ENCODE measurements at regions not wholly inside any gene's neighbourhood (a gene's known extent, or its start where the extent isn't known, plus 50 kb on each side); places are given as distances from the start of the nearest gene placed in this dataset.

- no peak for TF ChIP-seq CTCF (IDR thresholded peaks at IDR 0.05; ENCODE audit: low read depth, low read length)
- H3K27me3 ChIP-seq = no peaks in the 10 kb centered on the region
- DNase-seq = no peak
Observed at GRCh38 chr7:112864380-112864779, 74.2 kb upstream of the TMEM168 start.

GRCh38 chr7:112858838-112859237 is 68.6 kb upstream of the TMEM168 start:
- Histone ChIP-seq H3K27me3 (no peaks in the 10 kb centered on the region), H3K4me3 (ENCODE audit: low read depth, low read length) (no peak overlapping the region), H3K4me1 (no peaks in the 10 kb centered on the region), H3K9me3 (no peaks in the 10 kb centered on the region), H3K36me3 (no peaks in the 10 kb centered on the region)
- TF ChIP-seq CTCF (IDR thresholded peaks at IDR 0.05; ENCODE audit: low read depth, low read length) = no peak
- no peak for DNase-seq

More at GRCh38 chr7:112864380-112864779, 74.2 kb upstream of the TMEM168 start:
- Histone ChIP-seq H3K4me1 (no peaks in the 10 kb centered on the region), H3K9me3 (no peaks in the 10 kb centered on the region), H3K4me3 (ENCODE audit: low read depth, low read length) (no peak overlapping the region), H3K36me3 (no peaks in the 10 kb centered on the region)

GRCh38 chr7:112855227-112855626 is 65.0 kb upstream of the TMEM168 start:
- no peaks in the 10 kb centered on the region for H3K36me3 ChIP-seq
- H3K9me3 ChIP-seq = no peaks in the 10 kb centered on the region
- no peaks in the 10 kb centered on the region for H3K27me3 ChIP-seq
- no peak for DNase-seq
- no peaks in the 10 kb centered on the region for H3K4me1 ChIP-seq
- TF ChIP-seq CTCF (IDR thresholded peaks at IDR 0.05; ENCODE audit: low read depth, low read length) = no peak
- H3K4me3 ChIP-seq (ENCODE audit: low read depth, low read length) = no peak overlapping the region

- no peaks in the 10 kb centered on the region for H3K9me3 ChIP-seq
- no peaks in the 10 kb centered on the region for H3K27me3 ChIP-seq
- no peaks in the 10 kb centered on the region for H3K4me1 ChIP-seq
- H3K36me3 ChIP-seq = no peaks in the 10 kb centered on the region
- no peak for DNase-seq
- H3K4me3 ChIP-seq (ENCODE audit: low read depth, low read length) = no peak overlapping the region
- no peak for TF ChIP-seq CTCF (IDR thresholded peaks at IDR 0.05; ENCODE audit: low read depth, low read length)
Observed at GRCh38 chr7:112854169-112854568, 64.0 kb upstream of the TMEM168 start.

GRCh38 chr7:112853422-112853821 is 63.2 kb upstream of the TMEM168 start:
- Histone ChIP-seq H3K27me3 (no peaks in the 10 kb centered on the region), H3K9me3 (no peaks in the 10 kb centered on the region), H3K36me3 (no peaks in the 10 kb centered on the region), H3K4me3 (ENCODE audit: low read depth, low read length) (no peak overlapping the region), H3K4me1 (no peaks in the 10 kb centered on the region)
- no peak for DNase-seq
- TF ChIP-seq CTCF (IDR thresholded peaks at IDR 0.05; ENCODE audit: low read depth, low read length) = no peak

GRCh38 chr7:112843151-112843550 is 53.0 kb upstream of the TMEM168 start:
- H3K27me3 ChIP-seq = no peaks in the 10 kb centered on the region
- H3K9me3 ChIP-seq = no peaks in the 10 kb centered on the region; the same call in 1 of the 2 replicates
- H3K4me3 ChIP-seq (ENCODE audit: low read depth, low read length) = no peak overlapping the region
- TF ChIP-seq CTCF (IDR thresholded peaks at IDR 0.05; ENCODE audit: low read depth, low read length) = no peak
- H3K36me3 ChIP-seq = no peaks in the 10 kb centered on the region
- no peak for DNase-seq
- H3K4me1 ChIP-seq = no peaks in the 10 kb centered on the region
